H1 (cell line): ENCODE measurements at regions not wholly inside any gene's neighbourhood (a gene's known extent, or its start where the extent isn't known, plus 50 kb on each side); places are given as distances from the start of the nearest gene placed in this dataset.

Experiments used
- CTCF ChIA-PET: fragments of 300-600 bp; sonication (Branson Sonifier 250); formaldehyde crosslinking; loops from one replicate; lab custom pipeline; 2021; ENCODE audit not compliant: partially characterized antibody; lab: Charles Lee
- POLR2A ChIA-PET: fragments of 300-600 bp; sonication (Branson Sonifier 250); formaldehyde crosslinking; loops from one replicate; lab custom pipeline; 2021; ENCODE audit warnings: inconsistent platforms; ENCODE audit not compliant: partially characterized antibody; lab: Charles Lee
- DNase-seq, 2 experiments: peaks; one replicate each; pipeline versions ENCODE4 v3.0.0 to v3.0.0-alpha.2; 2010 to 2022; ENCODE audit warnings: low spot score in 2 of 2, low read depth in 1 of 2, mixed read lengths in 1 of 2
- FAIRE-seq: peaks from 2 replicates; lab custom pipeline; 2011; peaks lifted over from hg19 to GRCh38; lab: Jason Lieb, UNC
- H2AFZ ChIP-seq: 2 replicates; pipeline ENCODE4 v1.8.1; 2012; ENCODE audit warnings: low read length, inconsistent platforms
- H2AK5ac ChIP-seq: 2 replicates; pipeline ENCODE4 v1.6.1; 2013; ENCODE audit warnings: low read depth, low read length
- H2BK120ac ChIP-seq: replicated peaks from 2 replicates; pipeline ENCODE3; 2013; ENCODE audit warnings: low read depth, low read length, inconsistent platforms
- H2BK12ac ChIP-seq: 2 replicates; pipeline ENCODE4 v1.6.1; 2013; ENCODE audit warnings: low read depth, low read length
- H2BK15ac ChIP-seq: 2 replicates; pipeline ENCODE4 v1.6.1; 2013; ENCODE audit warnings: low read length
- H2BK20ac ChIP-seq: 2 replicates; pipeline ENCODE4 v1.6.1; 2013; ENCODE audit warnings: low read length
- H2BK5ac ChIP-seq: 2 replicates; pipeline ENCODE4 v1.6.1; 2013; ENCODE audit warnings: low read depth, low read length
- H3K14ac ChIP-seq: 2 replicates; pipeline ENCODE4 v1.6.1; 2013; ENCODE audit warnings: inconsistent platforms; ENCODE audit not compliant: insufficient read length
- H3K18ac ChIP-seq: 2 replicates; pipeline ENCODE4 v1.6.1; 2013; ENCODE audit warnings: low read length; ENCODE audit errors: extremely low read depth
- H3K23ac ChIP-seq: 2 replicates; pipeline ENCODE4 v1.6.1; 2013; ENCODE audit warnings: inconsistent platforms; ENCODE audit not compliant: insufficient read length
- H3K23me2 ChIP-seq: 2 replicates; pipeline ENCODE4 v1.6.1; 2013; ENCODE audit warnings: low read depth, low read length
- H3K27ac ChIP-seq: 2 replicates; pipeline ENCODE4 v1.6.1; 2011; ENCODE audit warnings: low read depth, low read length, inconsistent platforms
- H3K27me3 ChIP-seq, 4 experiments: replicated peaks in 1 of 4; 1 replicate in 1 of 4; 2 replicates in 3 of 4; pipeline versions ENCODE4 v1.6.1 to v1.8.1; 2011 to 2013; ENCODE audit warnings: low read length in 3 of 4, mild to moderate bottlenecking in 3 of 4, inconsistent platforms in 2 of 4, mixed read lengths in 2 of 4, moderate library complexity in 1 of 4; ENCODE audit not compliant: control insufficient read depth in 3 of 4, insufficient read depth in 3 of 4; ENCODE audit errors: extremely low read depth in 1 of 4
- H3K36me3 ChIP-seq, 4 experiments: 2 replicates each; pipeline versions ENCODE4 v1.6.1 to v1.8.1; 2011 to 2013; ENCODE audit warnings: mild to moderate bottlenecking in 4 of 4, low read length in 3 of 4, moderate library complexity in 2 of 4, control low read depth in 1 of 4, inconsistent platforms in 1 of 4; ENCODE audit not compliant: insufficient read depth in 4 of 4, control insufficient read depth in 2 of 4
- H3K4ac ChIP-seq: replicated peaks from 2 replicates; pipeline ENCODE3; 2013; ENCODE audit warnings: low read length, low read depth, mixed read lengths, inconsistent platforms; ENCODE audit not compliant: insufficient read length
- H3K4me1 ChIP-seq, 4 experiments: replicated peaks in 1 of 4; 1 replicate in 1 of 4; 2 replicates in 3 of 4; pipeline versions ENCODE4 v1.6.1 to v1.8.1; 2011 to 2013; ENCODE audit warnings: low read length in 3 of 4, inconsistent platforms in 2 of 4, mixed read lengths in 1 of 4; ENCODE audit not compliant: insufficient read depth in 4 of 4, control insufficient read depth in 3 of 4
- H3K4me2 ChIP-seq, 2 experiments: 2 replicates each; pipeline versions ENCODE4 v1.6.1 to v1.8.1; 2011 to 2013; ENCODE audit warnings: low read depth in 2 of 2, low read length in 2 of 2, control low read depth in 1 of 2, inconsistent platforms in 1 of 2, mild to moderate bottlenecking in 1 of 2; ENCODE audit not compliant: insufficient read depth in 1 of 2
- H3K4me3 ChIP-seq, 4 experiments: fragments of 200-600, 300-600 bp in 1 of 4; sonication (generic), shearing (Covaris generic), sonication (Bioruptor Twin) in 1 of 4; 2 replicates each; pipeline versions ENCODE4 v1.5.1 to v1.8.1; 2011 to 2016; ENCODE audit warnings: low read length in 4 of 4, low read depth in 3 of 4, control low read depth in 2 of 4, inconsistent platforms in 2 of 4, mild to moderate bottlenecking in 2 of 4, mixed read lengths in 1 of 4, moderate library complexity in 1 of 4; ENCODE audit not compliant: insufficient read depth in 2 of 4; ENCODE audit errors: extremely low read depth in 1 of 4
- H3K56ac ChIP-seq: replicated peaks from 2 replicates; pipeline ENCODE3; 2013; ENCODE audit warnings: low read depth, mild to moderate bottlenecking, mixed read lengths, low read length, inconsistent platforms; ENCODE audit not compliant: insufficient read length
- H3K79me1 ChIP-seq: 2 replicates; pipeline ENCODE4 v1.6.1; 2013; ENCODE audit warnings: low read depth, low read length, control low read depth
- H3K79me2 ChIP-seq, 2 experiments: 2 replicates each; pipeline versions ENCODE4 v1.6.1 to v1.8.1; 2012 to 2013; ENCODE audit warnings: low read length in 2 of 2, mild to moderate bottlenecking in 2 of 2, inconsistent platforms in 1 of 2; ENCODE audit not compliant: insufficient read depth in 2 of 2, control insufficient read depth in 1 of 2
- H3K9ac ChIP-seq, 4 experiments: replicated peaks in 1 of 4; 1 replicate in 1 of 4; 2 replicates in 3 of 4; pipeline versions ENCODE4 v1.6.1 to v1.8.1; 2011 to 2013; ENCODE audit warnings: low read depth in 3 of 4, low read length in 3 of 4, control low read depth in 2 of 4, mild to moderate bottlenecking in 2 of 4, moderate library complexity in 2 of 4, inconsistent platforms in 1 of 4; ENCODE audit errors: extremely low read depth in 1 of 4
- H3K9me3 ChIP-seq, 2 experiments: 2 replicates each; pipeline versions ENCODE4 v1.6.1 to v1.8.1; 2012 to 2013; ENCODE audit warnings: mild to moderate bottlenecking in 2 of 2, moderate library complexity in 2 of 2, control low read depth in 1 of 2, inconsistent platforms in 1 of 2, low read depth in 1 of 2, low read length in 1 of 2, mixed read lengths in 1 of 2; ENCODE audit not compliant: insufficient read depth in 2 of 2
- H4K20me1 ChIP-seq, 2 experiments: replicated peaks in 1 of 2; 2 replicates each; pipeline versions ENCODE3 to v1.8.1; 2011 to 2013; ENCODE audit warnings: inconsistent platforms in 2 of 2, low read length in 2 of 2, mild to moderate bottlenecking in 1 of 2; ENCODE audit not compliant: insufficient read depth in 2 of 2, control insufficient read depth in 1 of 2
- H4K5ac ChIP-seq: 2 replicates; pipeline ENCODE4 v1.6.1; 2013; ENCODE audit warnings: low read length, low read depth, mixed read lengths, inconsistent platforms; ENCODE audit not compliant: insufficient read length
- H4K8ac ChIP-seq: 2 replicates; pipeline ENCODE4 v1.8.0; 2013; ENCODE audit warnings: mild to moderate bottlenecking, moderate library complexity, low read length, inconsistent platforms; ENCODE audit not compliant: insufficient read depth; ENCODE audit errors: extremely low read depth
- H4K91ac ChIP-seq: replicated peaks from 2 replicates; pipeline ENCODE3; 2013; ENCODE audit warnings: low read length, mixed read lengths, inconsistent platforms; ENCODE audit not compliant: insufficient read length
- GTF2F1 ChIP-seq: IDR thresholded peaks from 2 replicates; pipeline ENCODE4 v1.6.1; 2012; ENCODE audit warnings: low read depth, low read length, improper control_type of control experiment, borderline replicate concordance
- TAF7 ChIP-seq: optimal IDR thresholded peaks from 2 replicates; pipeline ENCODE3; 2011; ENCODE audit warnings: low read depth, mild to moderate bottlenecking, inconsistent platforms, low read length, moderate library complexity, borderline replicate concordance
- WGBS, 2 experiments: shearing (Covaris generic) in 1 of 2; methylation state at CpG; one replicate each; pipeline versions ENCODE4 v1.1.6 to v1.1.7; 2013 to 2015; ENCODE audit warnings: low lambda C conversion rate in 2 of 2, mixed read lengths in 2 of 2, inconsistent platforms in 1 of 2, low coverage in 1 of 2, missing lambda C conversion rate in 1 of 2; ENCODE audit not compliant: insufficient replicate concordance in 2 of 2, insufficient coverage in 1 of 2, insufficient read length in 1 of 2; ENCODE audit errors: extremely low coverage in 1 of 2, missing lambda C conversion rate in 1 of 2; 5-methylcytosine and 5-hydroxymethylcytosine counted together

DNA sequence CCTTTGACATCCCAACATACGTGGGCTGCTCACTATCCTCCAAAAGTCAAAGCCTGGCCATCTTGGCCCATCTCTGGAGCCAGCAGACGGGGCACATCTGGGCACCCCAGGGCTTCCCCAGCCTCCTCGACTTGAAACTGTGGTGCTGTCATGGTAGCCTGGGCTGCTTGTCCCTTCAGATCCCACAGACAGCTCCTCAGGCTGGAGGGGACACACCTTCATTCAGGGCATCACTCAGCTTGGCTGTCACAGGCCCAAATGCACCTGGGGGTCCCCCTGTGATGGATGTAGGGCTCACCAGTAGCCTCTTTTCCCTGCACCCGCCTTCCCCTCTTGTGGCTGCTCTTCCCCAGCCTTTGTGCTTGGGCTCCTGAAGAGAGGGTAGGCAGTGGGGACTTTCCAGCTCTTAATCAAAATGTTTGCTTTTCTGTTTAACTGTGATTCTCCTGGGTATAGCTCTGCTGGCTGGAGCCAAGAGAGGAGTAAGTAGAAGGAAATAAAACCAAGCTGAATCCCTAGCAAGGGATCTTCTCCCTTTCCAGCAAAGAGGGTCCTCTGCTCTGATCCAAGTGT, 92.3 kb downstream of the GYPC start:
- H2AK5ac ChIP-seq, result no peak overlapping the region
- no peak for FAIRE-seq
- CTCF ChIA-PET, result interaction anchor here (0.7 to 1.9 kb wide), 5 partner anchors 30 to 219 kb away, joined by 3 to 7 read pairs (median 4); no protein-coding TSS in a partner anchor

More for the DNA sequence above, 92.3 kb downstream of the GYPC start:
- no peak overlapping the region for H3K56ac ChIP-seq
- H3K79me2 ChIP-seq, result no peaks in the 10 kb centered on the region
- no peaks in the 10 kb centered on the region for H4K20me1 ChIP-seq
- no peaks in the 10 kb centered on the region for H3K9me3 ChIP-seq
- H2BK5ac ChIP-seq, result no peak overlapping the region
- no peaks in the 10 kb centered on the region for H3K27me3 ChIP-seq
- no peak overlapping the region for H3K9ac ChIP-seq
- H3K79me1 ChIP-seq, result no peaks in the 10 kb centered on the region
- H2AFZ ChIP-seq, result no peak overlapping the region
- DNase-seq, result no peak
- H3K14ac ChIP-seq, result no peak overlapping the region
- H3K4ac ChIP-seq, result no peak overlapping the region
- H3K27ac ChIP-seq, result no peak overlapping the region
- H3K4me3 ChIP-seq, result no peak overlapping the region
- H3K4me1 ChIP-seq, result peaks cover 0 to under 1% (median 0%) of the 10 kb centered on the region in 4 experiments; a peak in 1 of 7 replicates
- H3K23me2 ChIP-seq, result no peaks in the 10 kb centered on the region
- H2BK12ac ChIP-seq, result no peak overlapping the region
- H4K91ac ChIP-seq, result no peak overlapping the region
- H2BK20ac ChIP-seq, result no peak overlapping the region
- no peak overlapping the region for H3K23ac ChIP-seq
- H2BK15ac ChIP-seq, result no peak overlapping the region
- TF ChIP-seq TAF7 (no peak), GTF2F1 (no peak)
- TF ChIP-seq, all 59 proteins: peak for 0
- Histone ChIP-seq H4K8ac (no peak overlapping the region), H2BK120ac (no peak overlapping the region), H3K36me3 (no peaks in the 10 kb centered on the region), H3K18ac (no peak overlapping the region), H4K5ac (no peak overlapping the region), H3K4me2 (no peak overlapping the region)
- POLR2A ChIA-PET, result no interaction called here
- WGBS, 2 experiments, result 88% methylated on average over 4 of the region's 4 CpGs; no CpG with 5 or more reads in 1 of the 2 experiments
